ENCODE measurements at regions not wholly inside any gene's neighbourhood (a gene's known extent, or its start where the extent isn't known, plus 50 kb on each side); places are given as distances from the start of the nearest gene placed in this dataset.

DNA sequence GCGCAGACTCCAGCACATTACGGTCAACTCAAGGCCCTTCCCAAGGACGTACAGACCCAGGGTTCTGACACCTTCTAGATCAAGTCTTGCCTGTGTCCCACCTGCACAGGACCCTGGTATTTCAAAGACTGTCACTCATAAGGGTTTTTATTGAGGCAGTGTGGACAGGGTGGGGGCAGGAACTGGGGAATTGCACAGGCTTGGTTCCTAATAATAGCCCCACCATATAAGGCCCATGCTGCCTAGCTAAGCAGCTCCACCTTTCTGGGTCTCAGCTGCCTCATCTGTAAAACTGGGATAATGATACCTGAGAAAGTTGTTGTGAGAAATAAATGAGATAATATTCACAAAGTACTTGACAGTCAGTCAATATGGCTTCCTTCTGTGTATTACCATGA is 55.3 kb upstream of the PUM1 start:
- TF ChIP-seq, protein P1, sequence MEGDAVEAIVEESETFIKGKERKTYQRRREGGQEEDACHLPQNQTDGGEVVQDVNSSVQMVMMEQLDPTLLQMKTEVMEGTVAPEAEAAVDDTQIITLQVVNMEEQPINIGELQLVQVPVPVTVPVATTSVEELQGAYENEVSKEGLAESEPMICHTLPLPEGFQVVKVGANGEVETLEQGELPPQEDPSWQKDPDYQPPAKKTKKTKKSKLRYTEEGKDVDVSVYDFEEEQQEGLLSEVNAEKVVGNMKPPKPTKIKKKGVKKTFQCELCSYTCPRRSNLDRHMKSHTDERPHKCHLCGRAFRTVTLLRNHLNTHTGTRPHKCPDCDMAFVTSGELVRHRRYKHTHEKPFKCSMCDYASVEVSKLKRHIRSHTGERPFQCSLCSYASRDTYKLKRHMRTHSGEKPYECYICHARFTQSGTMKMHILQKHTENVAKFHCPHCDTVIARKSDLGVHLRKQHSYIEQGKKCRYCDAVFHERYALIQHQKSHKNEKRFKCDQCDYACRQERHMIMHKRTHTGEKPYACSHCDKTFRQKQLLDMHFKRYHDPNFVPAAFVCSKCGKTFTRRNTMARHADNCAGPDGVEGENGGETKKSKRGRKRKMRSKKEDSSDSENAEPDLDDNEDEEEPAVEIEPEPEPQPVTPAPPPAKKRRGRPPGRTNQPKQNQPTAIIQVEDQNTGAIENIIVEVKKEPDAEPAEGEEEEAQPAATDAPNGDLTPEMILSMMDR (IDR thresholded peaks at IDR 0.05), result no peak
- TF ChIP-seq POLR2A (IDR thresholded peaks at IDR 0.05), result no peak
